DND-41 (cell line): ENCODE measurements at regions not wholly inside any gene's neighbourhood (a gene's known extent, or its start where the extent isn't known, plus 50 kb on each side); places are given as distances from the start of the nearest gene placed in this dataset.

Experiments used
- CTCF ChIP-seq: IDR thresholded peaks from 2 replicates; pipeline ENCODE4 v1.5.1; 2012; ENCODE audit warnings: borderline replicate concordance, low read length, moderate library complexity, mild to moderate bottlenecking; ENCODE audit not compliant: poor library complexity, severe bottlenecking; ENCODE audit errors: extremely low read depth
- EZH2 ChIP-seq: IDR thresholded peaks from 3 replicates; pipeline ENCODE4 v1.6.1; 2012; ENCODE audit warnings: borderline replicate concordance, low read depth, mild to moderate bottlenecking, moderate library complexity, low read length, inconsistent platforms; ENCODE audit not compliant: severe bottlenecking

DNA sequence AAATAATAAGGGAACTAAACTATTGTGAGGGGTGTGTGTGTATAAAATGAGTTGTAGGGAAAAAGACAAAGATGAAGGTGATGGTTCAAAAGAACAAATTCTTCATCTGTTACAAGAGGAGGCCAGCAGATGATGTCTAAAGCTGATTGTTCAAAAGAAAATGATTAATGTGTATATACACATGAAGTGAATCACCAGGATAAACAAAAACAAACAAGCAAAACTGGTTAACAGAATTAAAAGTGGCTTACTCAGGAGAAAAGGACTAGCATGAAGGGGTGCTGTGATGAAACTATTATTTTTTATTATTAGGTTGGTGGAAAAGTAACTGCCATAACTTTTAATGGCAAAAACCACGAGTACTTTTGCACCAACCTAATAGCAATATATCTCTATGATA, 348.4 kb downstream of the BCL11B start:
- TF ChIP-seq CTCF = no peak
- TF ChIP-seq EZH2 = no peak
